ENCODE measurements at regions not wholly inside any gene's neighbourhood (a gene's known extent, or its start where the extent isn't known, plus 50 kb on each side); places are given as distances from the start of the nearest gene placed in this dataset.

- in situ Hi-C loops (cut with MboI; ENCODE audit: low sequenced_read_pairs), result no loop called here
Measured at GRCh38 chr9:28270156-28270555, 696.9 kb upstream of the C9orf72 start.

- in situ Hi-C loops (cut with MboI; ENCODE audit: low sequenced_read_pairs), result no loop called here
Measured at GRCh38 chr9:28272127-28272526, 698.8 kb upstream of the C9orf72 start.

- in situ Hi-C loops (cut with MboI; ENCODE audit: low sequenced_read_pairs), result no loop called here
Measured at GRCh38 chr9:28287455-28287854, 714.2 kb upstream of the C9orf72 start.

GRCh38 chr9:28289746-28290145 is 716.5 kb upstream of the C9orf72 start:
- in situ Hi-C loops (cut with MboI; ENCODE audit: low sequenced_read_pairs), result no loop called here

- in situ Hi-C loops (cut with MboI; ENCODE audit: low sequenced_read_pairs), result no loop called here
Measured at GRCh38 chr9:28293369-28294090, 720.2 kb upstream of the C9orf72 start.

- in situ Hi-C loops (cut with MboI; ENCODE audit: low sequenced_read_pairs), result no loop called here
Measured at GRCh38 chr9:28301281-28301680, 728.0 kb upstream of the C9orf72 start.

GRCh38 chr9:28317745-28318144 is 744.5 kb upstream of the C9orf72 start:
- in situ Hi-C loops (cut with MboI; ENCODE audit: low sequenced_read_pairs), result no loop called here

GRCh38 chr9:28318515-28318914 is 745.2 kb upstream of the C9orf72 start:
- in situ Hi-C loops (cut with MboI; ENCODE audit: low sequenced_read_pairs), result no loop called here

- in situ Hi-C loops (cut with MboI; ENCODE audit: low sequenced_read_pairs), result no loop called here
Measured at GRCh38 chr9:28319981-28320380, 746.7 kb upstream of the C9orf72 start.

- in situ Hi-C loops (cut with MboI; ENCODE audit: low sequenced_read_pairs), result no loop called here
Measured at GRCh38 chr9:28320616-28321015, 747.3 kb upstream of the C9orf72 start.

- in situ Hi-C loops (cut with MboI; ENCODE audit: low sequenced_read_pairs), result loop anchor here (25.0 kb wide), 1 partner anchor 108 kb away; no protein-coding TSS in a partner anchor
Measured at GRCh38 chr9:28329323-28329722, 756.0 kb upstream of the C9orf72 start.

GRCh38 chr9:28332648-28333047 is 759.4 kb upstream of the C9orf72 start:
- in situ Hi-C loops (cut with MboI; ENCODE audit: low sequenced_read_pairs), result loop anchor here (25.0 kb wide), 1 partner anchor 105 kb away; no protein-coding TSS in a partner anchor

GRCh38 chr9:28341913-28342312 is 768.6 kb upstream of the C9orf72 start:
- in situ Hi-C loops (cut with MboI; ENCODE audit: low sequenced_read_pairs), result loop anchor here (25.0 kb wide), 1 partner anchor 95 kb away; no protein-coding TSS in a partner anchor

GRCh38 chr9:28342815-28343338 is 769.6 kb upstream of the C9orf72 start:
- in situ Hi-C loops (cut with MboI; ENCODE audit: low sequenced_read_pairs), result loop anchor here (25.0 kb wide), 1 partner anchor 94 kb away; no protein-coding TSS in a partner anchor

GRCh38 chr9:28363151-28363562 is 789.9 kb upstream of the C9orf72 start:
- in situ Hi-C loops (cut with MboI; ENCODE audit: low sequenced_read_pairs), result no loop called here

- in situ Hi-C loops (cut with MboI; ENCODE audit: low sequenced_read_pairs), result no loop called here
Measured at GRCh38 chr9:28365020-28365640, 791.8 kb upstream of the C9orf72 start.

- in situ Hi-C loops (cut with MboI; ENCODE audit: low sequenced_read_pairs), result no loop called here
Measured at GRCh38 chr9:28365728-28366127, 792.4 kb upstream of the C9orf72 start.

- in situ Hi-C loops (cut with MboI; ENCODE audit: low sequenced_read_pairs), result no loop called here
Measured at GRCh38 chr9:28378231-28378630, 805.0 kb upstream of the C9orf72 start.

- in situ Hi-C loops (cut with MboI; ENCODE audit: low sequenced_read_pairs), result no loop called here
Measured at GRCh38 chr9:28379082-28379481, 805.8 kb upstream of the C9orf72 start.

- in situ Hi-C loops (cut with MboI; ENCODE audit: low sequenced_read_pairs), result no loop called here
Measured at GRCh38 chr9:28389411-28389810, 816.1 kb upstream of the C9orf72 start.

- in situ Hi-C loops (cut with MboI; ENCODE audit: low sequenced_read_pairs), result no loop called here
Measured at GRCh38 chr9:28394774-28395173, 821.5 kb upstream of the C9orf72 start.

- in situ Hi-C loops (cut with MboI; ENCODE audit: low sequenced_read_pairs), result no loop called here
Measured at GRCh38 chr9:28396058-28396457, 822.8 kb upstream of the C9orf72 start.

All from HL-60/S4 (cell line).